K562 (cell line): ENCODE measurements at regions not wholly inside any gene's neighbourhood (a gene's known extent, or its start where the extent isn't known, plus 50 kb on each side); places are given as distances from the start of the nearest gene placed in this dataset.

Experiments used
- ATAC-seq: fragments of 200-7000 bp; cut with Tn5 transposase; 3 replicates; pipeline ENCODE4 v1.9.1; 2020; ENCODE audit warnings: moderate library complexity
- BruUV-seq: library from RNA; stranded (reverse); fragments of 400-500 nt; replicated peaks from 2 replicates; lab custom pipeline; 2021; lab: Mats Ljungman, UMichigan
- CTCF ChIA-PET: fragments of 300-600 bp; formaldehyde crosslinking; extraction: SDS; loops from one replicate; lab custom pipeline; 2021; ENCODE audit warnings: low intra/inter-chr PET ratio; lab: Yijun Ruan, JAX
- POLR2A ChIA-PET: fragments of 300-600, 350-650 bp; sonication (Branson Sonifier 250); formaldehyde crosslinking; extraction: SDS; loops from one replicate; lab custom pipeline; 2021; ENCODE audit warnings: antibody characterized with exemption, inconsistent platforms; lab: Yijun Ruan, JAX
- DNase-seq, 4 experiments: peaks; one replicate each; pipeline versions ENCODE4 v3.0.0 to v3.0.0-alpha.2; 2011 to 2018; ENCODE audit warnings: low spot score in 3 of 4, mixed read lengths in 3 of 4; ENCODE audit errors: extremely low read depth in 1 of 4
- FAIRE-seq: peaks from 2 replicates; lab custom pipeline; 2011; peaks lifted over from hg19 to GRCh38; lab: Jason Lieb, UNC
- H2AFZ ChIP-seq: 2 replicates; pipeline ENCODE4 v1.6.0; 2011; ENCODE audit warnings: low read depth, low read length, control low read depth, inconsistent platforms
- H3K27ac ChIP-seq: fragments of 200-600 bp; 3 replicates; pipeline ENCODE4 v1.8.0; 2011; ENCODE audit warnings: low read depth, mild to moderate bottlenecking, control low read depth, inconsistent platforms, low read length, moderate library complexity, mixed read lengths; ENCODE audit errors: extremely low read depth
- H3K27me3 ChIP-seq, 2 experiments: fragments of 300-600 bp in 1 of 2; 2 replicates in 1 of 2; 3 replicates in 1 of 2; pipeline versions ENCODE4 v1.6.0 to v1.8.0; 2011; ENCODE audit warnings: inconsistent platforms in 2 of 2, low read length in 2 of 2, mild to moderate bottlenecking in 1 of 2, mixed read lengths in 1 of 2, moderate library complexity in 1 of 2; ENCODE audit not compliant: control insufficient read depth in 2 of 2, insufficient read depth in 2 of 2
- H3K36me3 ChIP-seq: fragments of 300-600 bp; 3 replicates; pipeline ENCODE4 v1.8.0; 2011; ENCODE audit warnings: mild to moderate bottlenecking, low read length, inconsistent platforms; ENCODE audit not compliant: control insufficient read depth, insufficient read depth
- H3K4me1 ChIP-seq, 2 experiments: fragments of 200-600 bp in 1 of 2; replicated peaks in 1 of 2; 2 replicates in 1 of 2; 3 replicates in 1 of 2; pipeline versions ENCODE4 v1.5.1 to v1.8.0; 2011; ENCODE audit warnings: inconsistent platforms in 2 of 2, low read length in 2 of 2, mild to moderate bottlenecking in 1 of 2, mixed read lengths in 1 of 2, moderate library complexity in 1 of 2; ENCODE audit not compliant: control insufficient read depth in 2 of 2, insufficient read depth in 2 of 2
- H3K4me2 ChIP-seq: 2 replicates; pipeline ENCODE4 v1.6.1; 2011; ENCODE audit warnings: low read length, control low read depth, inconsistent platforms, mixed read lengths; ENCODE audit not compliant: insufficient read depth
- H3K4me3 ChIP-seq: fragments of 200-600 bp; sonication (generic), shearing (Covaris generic); 2 replicates; pipeline ENCODE4 v1.5.1; 2016; ENCODE audit warnings: control low read depth, inconsistent platforms
- H3K79me2 ChIP-seq: fragments of 200-600 bp; 3 replicates; pipeline ENCODE4 v1.8.0; 2011; ENCODE audit warnings: low read length, inconsistent platforms; ENCODE audit not compliant: control insufficient read depth, insufficient read depth
- H3K9ac ChIP-seq, 2 experiments: 2 replicates each; pipeline versions ENCODE4 v1.6.0 to v1.6.1; 2011; ENCODE audit warnings: low read depth in 2 of 2, low read length in 2 of 2, control low read depth in 1 of 2, inconsistent platforms in 1 of 2, mild to moderate bottlenecking in 1 of 2, mixed read lengths in 1 of 2; ENCODE audit not compliant: insufficient read depth in 1 of 2
- H3K9me1 ChIP-seq: one replicate; pipeline ENCODE4 v1.6.0; 2011; ENCODE audit warnings: inconsistent platforms, mild to moderate bottlenecking, low read length, moderate library complexity; ENCODE audit not compliant: control insufficient read depth, insufficient read depth
- H3K9me3 ChIP-seq: replicated peaks from 2 replicates; pipeline ENCODE4 v1.5.1; 2011; ENCODE audit warnings: low read depth, low read length, inconsistent platforms; ENCODE audit not compliant: control insufficient read depth, insufficient read depth
- H4K20me1 ChIP-seq: replicated peaks from 2 replicates; pipeline ENCODE4 v1.6.1; 2011; ENCODE audit warnings: low read length, inconsistent platforms, mixed read lengths; ENCODE audit not compliant: control insufficient read depth, insufficient read depth
- CREB1 ChIP-seq, 2 experiments: sonication (generic) in 1 of 2; formaldehyde crosslinking in 1 of 2; IDR thresholded peaks; 2 replicates each; pipeline versions ENCODE4 v1.6.1 to v1.8.0; 2012 to 2022; ENCODE audit warnings: inconsistent platforms in 1 of 2, mild to moderate bottlenecking in 1 of 2, missing genetic modification reagents in 1 of 2, moderate library complexity in 1 of 2
- ZFP30 ChIP-seq: fragments of 250-450 bp; sonication (Bioruptor Pico); IDR thresholded peaks from 2 replicates; pipeline ENCODE4 v1.8.0; 2022; ENCODE audit warnings: moderate library complexity, mild to moderate bottlenecking, inconsistent platforms, borderline replicate concordance
- ZNF583 ChIP-seq: fragments of 250-450 bp; sonication (Bioruptor Pico); IDR thresholded peaks from 2 replicates; pipeline ENCODE4 v1.4.0; 2020
- ZNF586 ChIP-seq: fragments of 450-650 bp; formaldehyde crosslinking; conservative IDR thresholded peaks from 2 replicates; pipeline ENCODE4 v1.4.0; 2020; ENCODE audit warnings: mild to moderate bottlenecking, moderate library complexity
- WGBS: fragments of 100-300 bp; shearing (Covaris generic); methylation state at CpG from one replicate; pipeline ENCODE4 v1.1.6; 2016; ENCODE audit warnings: low coverage, mixed read lengths; ENCODE audit not compliant: insufficient coverage; ENCODE audit errors: missing lambda C conversion rate; 5-methylcytosine and 5-hydroxymethylcytosine counted together
- in situ Hi-C: fragments of 300-500 bp; cut with MboI; formaldehyde crosslinking; loops from 4 replicates; pipeline ENCODE4 v1.15.0; 2018; ENCODE audit warnings: inconsistent platforms, mixed read lengths
- intact Hi-C: fragments of 100-400 bp; cut with micrococcal nuclease; formaldehyde crosslinking; loops from 2 replicates; pipeline ENCODE4 v1.14.2; 2022
- TF ChIP-seq, protein P1 (sequence below): fragments of 200-800 bp; sonication (Bioruptor generic); IDR thresholded peaks from 2 replicates; pipeline ENCODE4 v1.6.1; 2017; ENCODE audit warnings: missing genetic modification characterization, missing compliant biosample characterization
- TF ChIP-seq, protein P2 (sequence below): IDR thresholded peaks from 3 replicates; pipeline ENCODE4 v1.6.1; 2011; ENCODE audit warnings: borderline replicate concordance, mild to moderate bottlenecking, moderate library complexity; ENCODE audit not compliant: insufficient read length; ENCODE audit errors: extremely low read depth
- TF ChIP-seq, protein P3 (sequence below): sonication (generic); formaldehyde crosslinking; IDR thresholded peaks from 2 replicates; pipeline ENCODE4 v1.8.0; 2023; ENCODE audit warnings: mild to moderate bottlenecking, missing genetic modification reagents

DNA sequence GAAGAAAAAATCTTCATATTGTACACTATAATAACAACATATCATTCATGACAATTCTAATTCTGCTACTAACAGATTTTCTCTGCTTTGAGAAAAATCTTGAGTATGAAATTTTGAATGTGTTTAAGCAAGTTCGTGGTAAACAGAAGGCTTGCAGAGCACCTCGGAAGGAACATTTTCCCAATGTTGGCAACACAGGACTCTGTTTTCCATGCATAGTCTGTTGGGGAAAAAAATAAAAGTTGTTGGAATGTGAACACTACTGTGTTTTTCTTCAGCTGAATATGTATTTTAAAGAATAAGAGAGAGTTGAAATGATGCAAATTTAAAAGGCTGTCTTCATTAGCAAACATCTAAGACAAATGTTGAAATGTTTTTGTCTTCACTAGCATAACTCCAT, 54.7 kb upstream of the ANXA10 start:
- H3K36me3 ChIP-seq: no peaks in the 10 kb centered on the region
- 3% methylated on average over 2 of the region's 2 CpGs for WGBS
- no peaks in the 10 kb centered on the region for H3K27me3 ChIP-seq
- no peak overlapping the region for H3K4me3 ChIP-seq
- ChIA-PET CTCF (interaction anchor here (0.6 kb wide), 1 partner anchor 874 kb away, joined by 4 read pairs; no protein-coding TSS in a partner anchor), POLR2A (no interaction called here)
- no peak overlapping the region for H3K4me2 ChIP-seq
- no peaks in the 10 kb centered on the region for H3K9me3 ChIP-seq
- no peaks in the 10 kb centered on the region for H3K79me2 ChIP-seq
- FAIRE-seq (no peak), ATAC-seq (no peak), DNase-seq (no peak)
- BruUV-seq: no TSS peak
- H3K9me1 ChIP-seq: no peaks in the 10 kb centered on the region
- H3K4me1 ChIP-seq: no peaks in the 10 kb centered on the region
- in situ Hi-C loops (no loop called here), intact Hi-C loops (no loop called here)
- no peak overlapping the region for H2AFZ ChIP-seq
- H3K9ac ChIP-seq: no peak overlapping the region
- H4K20me1 ChIP-seq: no peaks in the 10 kb centered on the region
- TF ChIP-seq CREB1 (IDR thresholded peaks at IDR 0.05): no peak
- no peak for TF ChIP-seq CREB1 (CRISPR knock-in tag; IDR thresholded peaks at IDR 0.05)
- TF ChIP-seq ZNF586 (CRISPR knock-in tag): no peak
- TF ChIP-seq, protein P1, sequence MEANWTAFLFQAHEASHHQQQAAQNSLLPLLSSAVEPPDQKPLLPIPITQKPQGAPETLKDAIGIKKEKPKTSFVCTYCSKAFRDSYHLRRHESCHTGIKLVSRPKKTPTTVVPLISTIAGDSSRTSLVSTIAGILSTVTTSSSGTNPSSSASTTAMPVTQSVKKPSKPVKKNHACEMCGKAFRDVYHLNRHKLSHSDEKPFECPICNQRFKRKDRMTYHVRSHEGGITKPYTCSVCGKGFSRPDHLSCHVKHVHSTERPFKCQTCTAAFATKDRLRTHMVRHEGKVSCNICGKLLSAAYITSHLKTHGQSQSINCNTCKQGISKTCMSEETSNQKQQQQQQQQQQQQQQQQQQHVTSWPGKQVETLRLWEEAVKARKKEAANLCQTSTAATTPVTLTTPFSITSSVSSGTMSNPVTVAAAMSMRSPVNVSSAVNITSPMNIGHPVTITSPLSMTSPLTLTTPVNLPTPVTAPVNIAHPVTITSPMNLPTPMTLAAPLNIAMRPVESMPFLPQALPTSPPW (CRISPR knock-in tag): no peak
- TF ChIP-seq ZFP30 (CRISPR knock-in tag): no peak
- no peak for TF ChIP-seq ZNF583 (CRISPR knock-in tag)
- TF ChIP-seq, protein P2, sequence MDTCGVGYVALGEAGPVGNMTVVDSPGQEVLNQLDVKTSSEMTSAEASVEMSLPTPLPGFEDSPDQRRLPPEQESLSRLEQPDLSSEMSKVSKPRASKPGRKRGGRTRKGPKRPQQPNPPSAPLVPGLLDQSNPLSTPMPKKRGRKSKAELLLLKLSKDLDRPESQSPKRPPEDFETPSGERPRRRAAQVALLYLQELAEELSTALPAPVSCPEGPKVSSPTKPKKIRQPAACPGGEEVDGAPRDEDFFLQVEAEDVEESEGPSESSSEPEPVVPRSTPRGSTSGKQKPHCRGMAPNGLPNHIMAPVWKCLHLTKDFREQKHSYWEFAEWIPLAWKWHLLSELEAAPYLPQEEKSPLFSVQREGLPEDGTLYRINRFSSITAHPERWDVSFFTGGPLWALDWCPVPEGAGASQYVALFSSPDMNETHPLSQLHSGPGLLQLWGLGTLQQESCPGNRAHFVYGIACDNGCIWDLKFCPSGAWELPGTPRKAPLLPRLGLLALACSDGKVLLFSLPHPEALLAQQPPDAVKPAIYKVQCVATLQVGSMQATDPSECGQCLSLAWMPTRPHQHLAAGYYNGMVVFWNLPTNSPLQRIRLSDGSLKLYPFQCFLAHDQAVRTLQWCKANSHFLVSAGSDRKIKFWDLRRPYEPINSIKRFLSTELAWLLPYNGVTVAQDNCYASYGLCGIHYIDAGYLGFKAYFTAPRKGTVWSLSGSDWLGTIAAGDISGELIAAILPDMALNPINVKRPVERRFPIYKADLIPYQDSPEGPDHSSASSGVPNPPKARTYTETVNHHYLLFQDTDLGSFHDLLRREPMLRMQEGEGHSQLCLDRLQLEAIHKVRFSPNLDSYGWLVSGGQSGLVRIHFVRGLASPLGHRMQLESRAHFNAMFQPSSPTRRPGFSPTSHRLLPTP: no peak
- TF ChIP-seq, protein P3, sequence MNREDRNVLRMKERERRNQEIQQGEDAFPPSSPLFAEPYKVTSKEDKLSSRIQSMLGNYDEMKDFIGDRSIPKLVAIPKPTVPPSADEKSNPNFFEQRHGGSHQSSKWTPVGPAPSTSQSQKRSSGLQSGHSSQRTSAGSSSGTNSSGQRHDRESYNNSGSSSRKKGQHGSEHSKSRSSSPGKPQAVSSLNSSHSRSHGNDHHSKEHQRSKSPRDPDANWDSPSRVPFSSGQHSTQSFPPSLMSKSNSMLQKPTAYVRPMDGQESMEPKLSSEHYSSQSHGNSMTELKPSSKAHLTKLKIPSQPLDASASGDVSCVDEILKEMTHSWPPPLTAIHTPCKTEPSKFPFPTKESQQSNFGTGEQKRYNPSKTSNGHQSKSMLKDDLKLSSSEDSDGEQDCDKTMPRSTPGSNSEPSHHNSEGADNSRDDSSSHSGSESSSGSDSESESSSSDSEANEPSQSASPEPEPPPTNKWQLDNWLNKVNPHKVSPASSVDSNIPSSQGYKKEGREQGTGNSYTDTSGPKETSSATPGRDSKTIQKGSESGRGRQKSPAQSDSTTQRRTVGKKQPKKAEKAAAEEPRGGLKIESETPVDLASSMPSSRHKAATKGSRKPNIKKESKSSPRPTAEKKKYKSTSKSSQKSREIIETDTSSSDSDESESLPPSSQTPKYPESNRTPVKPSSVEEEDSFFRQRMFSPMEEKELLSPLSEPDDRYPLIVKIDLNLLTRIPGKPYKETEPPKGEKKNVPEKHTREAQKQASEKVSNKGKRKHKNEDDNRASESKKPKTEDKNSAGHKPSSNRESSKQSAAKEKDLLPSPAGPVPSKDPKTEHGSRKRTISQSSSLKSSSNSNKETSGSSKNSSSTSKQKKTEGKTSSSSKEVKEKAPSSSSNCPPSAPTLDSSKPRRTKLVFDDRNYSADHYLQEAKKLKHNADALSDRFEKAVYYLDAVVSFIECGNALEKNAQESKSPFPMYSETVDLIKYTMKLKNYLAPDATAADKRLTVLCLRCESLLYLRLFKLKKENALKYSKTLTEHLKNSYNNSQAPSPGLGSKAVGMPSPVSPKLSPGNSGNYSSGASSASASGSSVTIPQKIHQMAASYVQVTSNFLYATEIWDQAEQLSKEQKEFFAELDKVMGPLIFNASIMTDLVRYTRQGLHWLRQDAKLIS: no peak
- no peak overlapping the region for H3K27ac ChIP-seq
